ENCODE measurements at regions not wholly inside any gene's neighbourhood (a gene's known extent, or its start where the extent isn't known, plus 50 kb on each side); places are given as distances from the start of the nearest gene placed in this dataset.
"Not testable (repeated sequence)": the region's sequence is repeated elsewhere in the genome, so short reads cannot be mapped to it uniquely, and the experiment has no call there.

GRCh38 chr16:88247583-88247966 is 135.2 kb upstream of the ZNF469 start:
- CTCF ChIA-PET; POLR2A ChIA-PET; H3K27ac ChIP-seq (ENCODE audit: extremely low read depth, low read depth, low read length); H3K4me1 ChIP-seq (ENCODE audit: control insufficient read depth, insufficient read depth, low read length); H3K36me3 ChIP-seq (ENCODE audit: control insufficient read depth in 2 of 2, insufficient read depth in 1 of 2, low read length in 2 of 2); H3K4me3 ChIP-seq (ENCODE audit: low read depth, low read length); H3K9me3 ChIP-seq (ENCODE audit: control insufficient read depth, insufficient read depth, low read depth, low read length): not testable (repeated sequence)
- TF ChIP-seq ZNF366 (tag by site-specific recombination; conservative IDR thresholded peaks at IDR 0.05) (peak; percentile 62; the same call in 1 of the 2 replicates), PRDM1 (tag by site-specific recombination; IDR thresholded peaks at IDR 0.05) (peak; percentile 95), SETDB1 (IDR thresholded peaks at IDR 0.05; ENCODE audit: insufficient read length, low read length) (peak; percentile 17), ZNF24 (tag by site-specific recombination; IDR thresholded peaks at IDR 0.05) (peak; percentile 82)
- TF ChIP-seq, protein P1, sequence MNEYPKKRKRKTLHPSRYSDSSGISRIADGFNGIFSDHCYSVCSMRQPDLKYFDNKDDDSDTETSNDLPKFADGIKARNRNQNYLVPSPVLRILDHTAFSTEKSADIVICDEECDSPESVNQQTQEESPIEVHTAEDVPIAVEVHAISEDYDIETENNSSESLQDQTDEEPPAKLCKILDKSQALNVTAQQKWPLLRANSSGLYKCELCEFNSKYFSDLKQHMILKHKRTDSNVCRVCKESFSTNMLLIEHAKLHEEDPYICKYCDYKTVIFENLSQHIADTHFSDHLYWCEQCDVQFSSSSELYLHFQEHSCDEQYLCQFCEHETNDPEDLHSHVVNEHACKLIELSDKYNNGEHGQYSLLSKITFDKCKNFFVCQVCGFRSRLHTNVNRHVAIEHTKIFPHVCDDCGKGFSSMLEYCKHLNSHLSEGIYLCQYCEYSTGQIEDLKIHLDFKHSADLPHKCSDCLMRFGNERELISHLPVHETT (tag by site-specific recombination; IDR thresholded peaks at IDR 0.05), result peak; percentile 51; the same call in 1 of the 2 replicates

- POLR2A ChIA-PET; H3K27ac ChIP-seq (ENCODE audit: extremely low read depth, low read depth, low read length); H3K4me3 ChIP-seq (ENCODE audit: low read depth, low read length); H3K4me1 ChIP-seq (ENCODE audit: control insufficient read depth, insufficient read depth, low read length); H3K36me3 ChIP-seq (ENCODE audit: control insufficient read depth in 2 of 2, insufficient read depth in 1 of 2, low read length in 2 of 2); H3K9me3 ChIP-seq (ENCODE audit: control insufficient read depth, insufficient read depth, low read depth, low read length); CTCF ChIA-PET: not testable (repeated sequence)
These were observed 134.0 kb upstream of the ZNF469 start for GRCh38 chr16:88248761-88249160.

DNA sequence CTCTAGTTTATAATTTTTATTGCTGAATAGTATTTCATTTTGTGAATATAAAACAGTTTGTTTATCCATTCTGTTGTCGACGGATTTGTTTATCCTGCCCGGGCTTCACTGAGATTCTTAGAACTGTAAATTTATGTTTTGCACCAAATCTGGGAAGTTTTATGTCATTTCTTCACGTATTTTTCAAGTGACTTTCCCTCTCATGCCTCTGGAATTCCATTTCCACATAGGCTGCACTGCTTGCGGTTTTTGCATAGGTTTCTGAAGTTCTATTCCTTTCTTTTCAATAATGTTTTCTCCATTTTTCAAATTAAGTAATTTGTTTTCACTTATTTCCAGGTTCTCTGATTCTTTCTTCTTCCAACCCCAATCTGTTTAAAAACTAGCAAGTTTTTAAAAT is 132.4 kb upstream of the ZNF469 start:
- H3K9me3 ChIP-seq (ENCODE audit: control insufficient read depth, insufficient read depth, low read depth, low read length); H3K4me1 ChIP-seq (ENCODE audit: control insufficient read depth, insufficient read depth, low read length); CTCF ChIA-PET; POLR2A ChIA-PET; H3K4me3 ChIP-seq (ENCODE audit: low read depth, low read length); H3K36me3 ChIP-seq (ENCODE audit: control insufficient read depth in 2 of 2, insufficient read depth in 1 of 2, low read length in 2 of 2); H3K27ac ChIP-seq (ENCODE audit: extremely low read depth, low read depth, low read length): not testable (repeated sequence)

- POLR2A ChIA-PET, CTCF ChIA-PET: not testable (repeated sequence)
These were observed 130.5 kb upstream of the ZNF469 start for GRCh38 chr16:88252057-88252794.

DNA sequence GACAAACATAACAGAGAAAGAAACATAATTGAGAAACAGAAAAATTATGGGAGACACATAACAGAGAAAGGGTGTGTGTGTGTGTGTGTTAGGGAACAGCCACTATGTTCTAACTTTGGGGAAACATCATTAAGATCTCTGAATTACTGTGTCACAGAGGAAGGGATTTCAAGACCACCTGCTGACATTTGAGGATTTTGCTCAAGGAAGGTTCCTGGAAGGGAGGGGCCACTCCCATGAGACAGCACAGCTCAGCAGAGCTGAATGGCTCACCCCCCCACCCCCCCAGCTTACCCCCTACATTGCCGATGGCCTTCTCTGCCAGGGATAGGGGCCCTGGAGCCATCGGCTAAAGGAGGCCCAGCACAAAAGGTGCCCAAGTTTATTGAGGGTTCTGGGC is 124.6 kb upstream of the ZNF469 start:
- H3K4me1 ChIP-seq (ENCODE audit: control insufficient read depth, insufficient read depth, low read length); POLR2A ChIA-PET; H3K36me3 ChIP-seq (ENCODE audit: control insufficient read depth in 2 of 2, insufficient read depth in 1 of 2, low read length in 2 of 2); CTCF ChIA-PET; H3K9me3 ChIP-seq (ENCODE audit: control insufficient read depth, insufficient read depth, low read depth, low read length); H3K4me3 ChIP-seq (ENCODE audit: low read depth, low read length); H3K27ac ChIP-seq (ENCODE audit: extremely low read depth, low read depth, low read length): not testable (repeated sequence)

More at GRCh38 chr16:88252057-88252794, 130.5 kb upstream of the ZNF469 start:
- H3K27ac ChIP-seq (ENCODE audit: extremely low read depth, low read depth, low read length); H3K4me1 ChIP-seq (ENCODE audit: control insufficient read depth, insufficient read depth, low read length); H3K4me3 ChIP-seq (ENCODE audit: low read depth, low read length); H3K36me3 ChIP-seq (ENCODE audit: control insufficient read depth in 2 of 2, insufficient read depth in 1 of 2, low read length in 2 of 2); H3K9me3 ChIP-seq (ENCODE audit: control insufficient read depth, insufficient read depth, low read depth, low read length): not testable (repeated sequence)

DNA sequence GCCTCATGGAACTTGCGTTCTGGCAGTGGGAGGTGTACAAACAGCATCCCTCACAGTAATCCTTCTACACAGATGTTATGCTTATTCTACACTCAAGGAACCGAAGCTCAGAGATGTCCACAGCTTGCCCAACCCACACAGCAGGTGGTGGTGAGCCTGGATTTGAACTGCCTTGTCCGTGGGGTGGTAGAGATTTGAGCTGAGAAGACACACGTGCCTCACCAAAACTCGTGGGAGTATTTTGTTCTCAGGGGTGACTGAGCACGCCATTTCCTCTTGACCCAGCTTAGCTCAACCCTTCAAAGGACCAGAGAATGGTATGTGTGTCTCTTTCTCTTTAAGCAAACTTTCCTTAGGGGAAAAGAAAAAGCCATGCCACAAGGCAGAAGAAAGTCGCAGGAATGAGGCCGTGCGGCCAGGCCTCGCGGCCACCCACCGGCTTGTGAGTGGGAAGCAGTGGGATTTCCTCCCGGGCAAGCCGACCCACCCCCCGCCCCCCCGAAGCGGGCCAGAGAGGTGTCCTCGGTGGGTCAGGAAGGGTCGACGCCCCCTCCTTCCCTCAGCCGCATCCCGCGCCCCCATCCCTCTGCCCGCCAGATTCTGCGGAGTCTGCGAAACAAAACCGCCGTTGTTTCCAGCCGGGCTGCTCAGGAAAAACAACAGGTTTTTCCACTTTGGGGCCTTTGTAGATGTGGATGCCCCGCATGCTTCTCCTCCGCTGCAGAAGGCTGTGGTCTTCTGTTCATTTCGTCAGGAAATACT is 123.8 kb upstream of the ZNF469 start:
- CTCF ChIA-PET; H3K36me3 ChIP-seq (ENCODE audit: control insufficient read depth in 2 of 2, insufficient read depth in 1 of 2, low read length in 2 of 2); H3K9me3 ChIP-seq (ENCODE audit: control insufficient read depth, insufficient read depth, low read depth, low read length); H3K4me1 ChIP-seq (ENCODE audit: control insufficient read depth, insufficient read depth, low read length); H3K27ac ChIP-seq (ENCODE audit: extremely low read depth, low read depth, low read length); POLR2A ChIA-PET; H3K4me3 ChIP-seq (ENCODE audit: low read depth, low read length): not testable (repeated sequence)

- H3K9me3 ChIP-seq (ENCODE audit: control insufficient read depth, insufficient read depth, low read depth, low read length); POLR2A ChIA-PET; CTCF ChIA-PET; H3K4me3 ChIP-seq (ENCODE audit: low read depth, low read length); H3K27ac ChIP-seq (ENCODE audit: extremely low read depth, low read depth, low read length); H3K4me1 ChIP-seq (ENCODE audit: control insufficient read depth, insufficient read depth, low read length); H3K36me3 ChIP-seq (ENCODE audit: control insufficient read depth in 2 of 2, insufficient read depth in 1 of 2, low read length in 2 of 2): not testable (repeated sequence)
These were observed 123.2 kb upstream of the ZNF469 start for GRCh38 chr16:88259538-88259937.

DNA sequence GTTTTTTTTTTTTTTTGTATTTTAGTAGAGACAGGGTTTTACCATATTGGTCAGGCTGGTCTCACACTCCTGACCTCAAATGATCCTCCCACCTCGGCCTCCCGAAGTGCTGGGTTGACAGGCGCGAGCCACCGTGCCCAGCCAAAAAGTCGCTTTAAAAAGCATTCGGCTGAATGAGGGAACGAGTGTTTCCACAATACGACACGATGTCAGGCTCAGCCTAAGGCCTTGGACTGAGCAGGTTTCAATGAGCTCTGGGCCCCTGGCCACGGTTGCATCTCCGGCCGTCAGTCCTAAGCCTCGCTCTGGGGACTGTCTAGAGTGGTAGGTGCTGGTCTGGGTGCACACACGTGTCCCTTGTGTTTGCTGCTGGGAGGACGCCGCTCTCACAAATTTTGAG is 122.6 kb upstream of the ZNF469 start:
- CTCF ChIA-PET; H3K36me3 ChIP-seq (ENCODE audit: control insufficient read depth in 2 of 2, insufficient read depth in 1 of 2, low read length in 2 of 2); H3K4me1 ChIP-seq (ENCODE audit: control insufficient read depth, insufficient read depth, low read length); H3K27ac ChIP-seq (ENCODE audit: extremely low read depth, low read depth, low read length); H3K4me3 ChIP-seq (ENCODE audit: low read depth, low read length); H3K9me3 ChIP-seq (ENCODE audit: control insufficient read depth, insufficient read depth, low read depth, low read length); POLR2A ChIA-PET: not testable (repeated sequence)
